Glomerular visceral epithelial cell (primary cell): ENCODE measurements at regions not wholly inside any gene's neighbourhood (a gene's known extent, or its start where the extent isn't known, plus 50 kb on each side); places are given as distances from the start of the nearest gene placed in this dataset.
A peak's percentile ranks its signal among the peaks of the same experiment; 100 is the strongest.
"Not testable (repeated sequence)": the region's sequence is repeated elsewhere in the genome, so short reads cannot be mapped to it uniquely, and the experiment has no call there.

Experiments used
- DNase-seq: peaks from one replicate; pipeline ENCODE4 v3.0.0-alpha.2; 2016; ENCODE audit errors: extremely low spot score

DNA sequence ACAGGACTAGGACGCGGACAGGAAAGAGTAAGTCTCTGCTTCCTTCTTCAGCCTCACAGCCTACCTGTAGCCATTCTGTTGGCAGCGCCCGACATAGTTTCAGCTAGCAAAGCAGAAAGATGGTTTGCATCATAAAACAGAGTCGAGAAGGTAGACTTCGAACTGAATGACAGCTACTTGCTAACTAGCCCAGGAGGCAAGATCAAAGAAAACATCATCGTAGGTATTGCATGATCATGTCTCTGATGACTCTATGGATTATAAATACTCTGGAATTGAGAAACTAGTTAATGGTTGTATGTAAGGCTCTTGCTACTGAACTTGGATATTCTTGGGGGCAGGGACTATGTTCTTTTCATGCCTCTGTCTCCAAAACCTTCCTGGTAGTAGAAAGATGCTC is 333.1 kb upstream of the KLF3 start:
- no peak for DNase-seq

DNA sequence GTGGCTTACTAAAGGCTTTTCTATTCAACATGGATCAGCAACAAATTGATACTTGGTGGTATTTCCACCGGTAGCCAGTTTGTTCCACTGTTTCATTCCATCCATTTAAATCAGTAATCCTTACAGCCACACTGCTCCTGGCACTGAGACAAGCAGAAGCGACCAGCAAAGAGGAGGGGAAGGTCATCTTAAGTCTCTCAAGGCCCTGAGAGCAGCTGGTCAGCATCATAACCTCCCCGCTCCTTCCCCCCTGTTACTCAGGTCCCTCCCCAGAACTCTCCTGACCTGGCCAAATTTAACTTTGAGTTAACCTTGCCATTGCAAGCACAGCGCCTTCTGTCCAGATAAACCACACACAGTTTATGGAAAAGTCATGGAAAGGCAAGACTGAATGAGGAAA is 331.3 kb upstream of the KLF3 start:
- no peak for DNase-seq

DNA sequence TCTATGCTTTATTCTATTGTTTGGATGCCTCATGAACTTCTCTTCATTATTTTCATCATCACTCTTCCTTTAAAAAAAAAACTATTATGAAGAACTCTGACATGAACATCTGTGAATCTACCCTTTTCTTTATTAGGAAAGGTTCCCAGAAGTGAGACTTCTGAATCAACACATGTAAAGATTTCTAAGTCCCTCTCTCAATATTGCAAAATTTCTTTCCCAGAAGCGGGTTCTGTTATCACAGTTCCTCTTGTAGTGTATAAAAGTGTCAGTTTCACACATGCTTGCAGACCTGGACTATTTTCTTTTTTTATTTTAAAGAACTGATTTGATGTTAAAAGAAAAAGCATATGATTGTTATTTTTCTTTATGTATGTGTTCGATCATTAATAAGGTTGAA is 330.8 kb upstream of the KLF3 start:
- no peak for DNase-seq

DNA sequence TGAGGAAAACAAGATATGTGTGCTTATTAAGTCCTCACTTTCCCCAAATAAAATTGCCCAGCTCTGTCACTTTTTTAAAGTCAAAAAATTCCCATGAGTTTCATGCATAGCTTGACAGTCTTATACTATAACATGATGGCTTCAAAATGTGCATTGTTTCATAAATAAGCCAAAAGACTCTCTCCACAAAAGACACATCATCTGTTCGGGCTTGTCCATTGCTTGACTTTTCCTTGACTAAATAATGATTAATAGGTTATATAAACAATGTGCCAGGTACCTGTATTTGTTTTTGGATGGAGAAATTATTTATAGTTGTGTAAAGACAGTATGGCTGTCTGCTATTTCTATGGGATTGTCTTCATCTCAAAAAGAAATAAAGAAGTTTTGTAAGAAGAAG is 329.2 kb upstream of the KLF3 start:
- no peak for DNase-seq

DNA sequence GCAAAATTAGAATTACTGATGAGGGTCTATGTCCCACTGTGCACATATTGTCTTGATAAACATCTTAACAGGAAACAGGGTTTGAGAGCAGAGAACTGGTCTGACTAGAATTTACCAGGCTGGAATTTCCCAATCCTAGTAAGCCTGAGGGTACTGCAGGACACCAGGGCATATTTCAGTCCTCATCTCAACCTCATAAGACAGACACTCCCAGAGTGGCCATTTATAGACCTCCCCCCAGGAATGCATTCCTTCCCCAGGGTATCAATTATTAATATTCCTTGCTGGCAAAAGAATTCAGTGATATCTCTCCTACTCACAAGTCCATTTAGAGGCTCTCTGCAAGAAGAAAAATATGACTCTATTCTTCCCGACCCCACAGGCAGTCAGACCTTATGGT is 325.1 kb upstream of the KLF3 start:
- not testable (repeated sequence) for DNase-seq

DNA sequence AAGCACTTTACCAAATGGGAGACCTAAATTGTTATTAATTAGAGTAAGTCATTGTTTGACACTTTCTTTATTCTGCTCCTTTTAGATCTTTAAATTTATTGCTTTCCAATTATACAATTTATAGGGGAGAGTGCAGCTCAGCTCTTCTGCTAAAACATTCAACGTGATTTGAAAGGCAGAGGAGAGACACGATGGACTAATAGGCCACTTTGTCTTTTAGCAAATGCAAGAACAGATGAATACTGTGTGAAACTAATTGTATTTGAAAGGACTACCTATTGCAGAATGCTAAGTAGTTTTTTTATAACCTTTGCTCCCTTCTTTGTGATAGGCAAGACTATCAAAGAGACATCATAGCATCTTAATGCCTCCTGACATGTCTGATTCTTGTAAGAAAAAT is 320.4 kb upstream of the KLF3 start:
- no peak for DNase-seq

DNA sequence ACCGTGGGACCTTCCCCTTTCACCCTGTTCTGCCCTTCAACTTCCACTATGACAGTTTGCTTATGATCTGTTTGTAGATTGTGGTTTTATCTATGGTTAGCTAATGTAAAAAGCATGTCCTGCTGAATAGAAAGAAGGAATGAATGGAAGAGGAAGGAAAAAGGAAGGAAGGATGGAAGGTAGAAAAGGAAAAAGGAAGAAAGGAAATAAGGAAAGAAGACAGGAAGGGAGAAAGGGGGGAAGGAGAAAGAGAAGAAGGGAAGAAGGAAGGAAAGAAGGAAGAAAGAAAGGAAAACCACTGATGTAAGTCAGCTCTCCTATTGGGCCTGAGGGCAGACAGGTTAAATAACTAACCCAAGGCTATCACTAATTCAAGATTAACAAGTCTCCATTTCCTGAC is 319.1 kb upstream of the KLF3 start:
- DNase-seq: no peak

DNA sequence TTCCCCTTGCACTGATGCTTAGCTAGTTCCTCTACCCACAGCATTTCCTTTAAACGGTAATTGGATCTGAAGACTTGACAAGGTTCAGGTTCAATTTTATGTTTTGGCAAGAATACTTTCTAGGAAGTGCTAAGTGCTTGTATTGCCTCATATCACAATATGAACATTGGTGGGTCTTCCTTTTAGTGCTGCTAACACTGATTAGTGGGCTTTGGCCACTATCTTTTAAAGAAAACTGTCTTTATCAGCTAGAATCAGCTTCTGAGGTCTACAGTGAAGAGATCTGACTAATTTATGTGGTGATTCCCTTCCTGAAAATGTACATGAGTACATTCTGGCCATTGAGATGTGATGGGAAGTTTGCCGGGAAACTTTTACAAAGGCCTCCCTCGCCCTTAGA is 316.7 kb upstream of the KLF3 start:
- no peak for DNase-seq

DNA sequence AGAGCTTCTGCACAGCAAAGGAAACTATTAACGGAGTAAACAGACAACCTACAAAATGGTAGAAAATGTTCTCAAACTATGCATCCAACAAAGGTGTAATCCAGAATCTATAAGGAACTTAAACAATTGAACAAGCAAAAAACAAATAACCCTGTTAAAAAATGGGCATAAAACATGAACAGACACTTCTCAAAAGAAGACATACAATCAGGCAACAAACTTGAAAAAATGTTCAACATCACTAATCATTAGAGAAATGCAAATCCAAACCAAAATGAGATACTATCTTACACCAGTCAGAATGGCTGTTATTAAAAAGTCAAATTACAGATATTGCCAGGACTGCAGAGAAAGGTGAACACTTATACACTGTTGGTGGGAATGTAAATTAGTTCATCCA is 309.6 kb upstream of the KLF3 start:
- no peak for DNase-seq

DNA sequence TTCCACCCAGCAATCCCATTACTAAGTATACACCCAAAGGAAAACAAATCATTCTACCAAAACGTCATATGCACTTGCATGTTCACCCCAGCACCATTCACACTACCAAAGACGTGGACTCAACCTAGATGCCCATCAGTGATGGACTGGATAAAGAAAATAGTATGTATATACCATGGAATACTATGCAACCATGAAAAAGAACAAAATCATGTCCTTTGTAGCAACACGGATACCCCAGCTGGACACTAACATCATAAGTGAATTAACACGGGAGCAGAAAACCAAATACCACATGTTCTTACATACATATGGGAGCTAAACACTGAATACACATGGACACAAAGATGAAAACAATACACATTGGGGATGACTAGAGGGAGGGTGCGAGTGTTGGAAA is 309.1 kb upstream of the KLF3 start:
- no peak for DNase-seq

DNA sequence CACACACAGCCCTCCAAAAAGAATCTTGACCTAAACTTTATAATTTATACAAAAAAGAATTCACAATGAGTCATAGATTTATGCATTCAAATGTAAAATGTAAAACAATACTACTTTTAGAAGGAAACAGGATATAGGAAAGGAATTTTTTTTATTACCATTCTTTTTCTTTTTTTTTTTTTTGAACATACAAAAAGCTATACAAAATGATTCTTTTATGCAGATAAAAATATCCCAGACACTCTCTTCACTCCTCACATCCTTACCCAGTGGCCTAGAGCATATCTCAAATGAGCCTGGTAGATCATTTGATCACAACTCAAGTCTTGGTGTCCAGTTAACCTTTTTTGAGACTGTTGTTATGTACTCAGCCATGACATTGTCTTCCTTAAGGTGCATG is 307.3 kb upstream of the KLF3 start:
- no peak for DNase-seq

DNA sequence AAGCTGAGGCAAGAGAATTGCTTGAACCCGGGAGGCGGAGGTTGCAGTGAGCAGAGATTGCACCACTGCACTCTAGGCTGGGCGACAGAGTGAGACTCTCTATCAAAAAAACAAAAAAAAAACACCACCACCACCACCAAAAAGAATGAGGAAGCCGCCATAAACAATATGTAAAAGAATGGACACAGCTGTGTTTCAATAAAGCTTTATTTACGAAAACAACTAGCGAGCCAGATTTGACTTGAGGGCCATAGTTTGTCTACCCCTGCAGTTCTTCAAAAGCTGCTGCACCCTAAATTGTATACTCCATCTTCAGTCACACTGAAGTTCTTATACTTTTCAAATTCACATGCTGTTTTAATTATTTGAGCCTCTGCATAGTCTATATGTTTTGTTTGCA is 306.5 kb upstream of the KLF3 start:
- DNase-seq: no peak

DNA sequence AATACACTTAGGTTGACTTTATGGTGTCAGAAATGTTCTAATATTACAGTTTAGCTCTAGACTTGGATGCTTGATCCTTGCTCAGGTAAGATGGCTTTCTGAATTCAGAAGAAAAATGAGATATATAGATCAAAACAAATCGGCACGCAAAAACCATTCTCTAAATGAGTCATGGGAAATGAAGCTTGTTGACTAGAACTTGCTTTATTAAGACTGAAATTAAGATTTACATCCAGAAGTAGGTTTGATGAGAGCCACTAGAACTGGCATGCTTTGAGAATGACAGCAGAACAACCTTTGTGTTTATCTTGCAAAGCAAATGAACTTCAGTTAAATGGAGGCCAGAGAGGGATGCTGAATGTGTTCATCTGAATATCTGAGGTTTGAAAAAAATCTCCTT is 304.9 kb upstream of the KLF3 start:
- DNase-seq: no peak

DNA sequence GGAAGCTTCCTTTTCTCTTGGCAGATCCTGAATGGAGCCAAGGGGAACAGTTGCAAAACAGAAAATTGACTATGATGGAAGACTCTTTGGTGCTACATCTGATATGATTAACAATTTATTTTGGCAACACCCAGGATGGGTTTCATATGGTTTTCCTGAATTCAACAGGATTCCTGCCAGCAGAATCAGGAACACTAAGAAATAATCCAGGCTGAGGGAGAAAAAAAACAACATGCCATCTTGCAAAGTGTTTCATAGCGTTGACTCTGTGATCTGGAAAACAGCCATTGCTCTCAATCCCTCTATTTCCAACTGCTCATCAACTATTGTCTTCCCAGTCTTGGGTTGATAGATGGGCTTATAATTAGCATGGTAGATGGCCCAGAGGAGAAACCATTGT is 303.8 kb upstream of the KLF3 start:
- DNase-seq: no peak

DNA sequence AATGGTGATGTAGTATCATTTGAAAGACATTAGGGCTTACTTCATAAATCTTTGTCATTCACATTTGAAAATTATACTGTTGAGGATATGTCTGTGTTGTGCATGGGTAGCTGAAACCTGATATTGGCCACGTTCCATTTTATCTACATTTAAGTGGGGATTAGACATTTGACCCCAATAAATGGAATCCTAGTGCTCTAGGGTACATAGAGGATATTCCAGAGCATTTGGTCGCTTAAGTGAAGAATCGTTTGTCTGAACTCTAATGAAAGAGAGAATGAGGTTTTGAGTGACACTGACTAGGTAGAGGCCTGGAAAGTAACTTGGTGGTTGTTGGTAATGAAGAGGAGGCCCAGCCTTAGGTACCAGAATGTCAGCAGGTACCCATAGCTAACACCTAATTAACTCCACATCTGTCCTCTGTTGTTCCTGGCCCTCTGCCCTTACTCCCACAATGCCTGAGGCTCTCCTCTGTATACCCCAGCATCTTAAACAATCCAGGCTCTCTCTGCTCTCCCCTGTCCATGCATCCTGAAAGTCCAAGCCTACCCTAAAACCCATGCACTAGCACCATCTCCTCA is 299.5 kb upstream of the KLF3 start:
- no peak for DNase-seq

DNA sequence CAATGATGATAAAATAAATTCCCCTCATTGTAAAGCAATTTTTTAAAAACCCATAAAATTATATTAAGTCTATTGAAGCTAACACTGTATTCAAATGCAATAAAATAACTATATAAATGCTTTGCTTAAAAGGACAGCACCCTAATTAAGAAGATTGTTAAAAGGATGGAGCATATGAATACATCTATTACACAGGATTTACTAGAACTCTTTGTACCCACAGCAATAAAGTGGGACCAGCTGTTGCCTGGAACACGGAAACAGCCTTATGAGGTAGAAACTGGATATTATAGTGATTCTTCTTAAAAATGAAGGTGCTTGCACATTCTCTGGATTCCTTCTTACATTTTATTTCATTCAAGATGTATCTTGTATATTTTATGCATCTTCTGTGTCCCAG is 298.7 kb upstream of the KLF3 start:
- no peak for DNase-seq

DNA sequence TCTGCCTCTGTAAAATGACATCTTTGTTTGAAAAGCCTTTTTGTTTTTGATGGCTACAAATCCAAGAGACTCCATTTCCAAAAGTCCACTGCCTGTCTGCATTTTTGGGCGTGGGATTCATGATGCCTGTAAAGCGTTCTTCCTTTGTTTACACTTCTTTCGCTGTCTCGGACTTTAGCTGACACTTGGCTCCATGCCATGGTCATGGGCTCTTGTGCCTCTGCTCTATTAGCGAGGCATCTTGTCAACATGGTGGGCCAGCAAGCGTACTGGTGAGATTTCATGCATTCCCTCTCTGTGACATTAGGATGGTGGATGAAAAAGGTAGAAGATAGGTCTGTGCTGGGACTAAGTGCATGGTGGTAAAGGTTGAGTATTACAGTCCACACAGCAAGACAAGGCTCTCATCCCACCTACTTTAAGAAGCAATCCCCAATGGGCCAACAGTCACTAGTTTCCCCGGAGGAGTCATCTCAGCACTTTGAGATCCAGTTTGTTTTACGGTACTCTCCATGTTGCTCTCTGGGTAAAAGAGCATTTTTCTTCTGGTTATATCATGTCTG is 298.2 kb upstream of the KLF3 start:
- no peak for DNase-seq

DNA sequence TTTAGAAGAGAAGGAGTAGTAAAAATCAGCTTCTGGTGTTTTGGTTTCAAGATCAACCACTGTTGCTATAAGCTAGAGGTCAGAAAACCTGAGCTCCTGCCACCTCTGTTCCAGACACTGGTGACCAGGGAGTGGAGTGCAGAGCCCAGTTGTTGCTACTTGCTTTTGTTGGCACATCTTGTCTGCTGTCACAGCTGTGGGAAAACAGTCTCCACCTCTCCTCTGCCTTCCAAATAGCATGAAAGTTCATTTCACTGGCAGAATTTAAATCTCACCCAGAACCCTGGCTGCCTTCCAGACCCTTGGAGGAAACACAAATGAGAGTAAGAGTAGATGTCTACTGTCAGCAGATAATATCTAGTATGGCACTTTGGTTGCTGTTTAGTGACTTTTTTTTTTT is 297.5 kb upstream of the KLF3 start:
- no peak for DNase-seq

DNA sequence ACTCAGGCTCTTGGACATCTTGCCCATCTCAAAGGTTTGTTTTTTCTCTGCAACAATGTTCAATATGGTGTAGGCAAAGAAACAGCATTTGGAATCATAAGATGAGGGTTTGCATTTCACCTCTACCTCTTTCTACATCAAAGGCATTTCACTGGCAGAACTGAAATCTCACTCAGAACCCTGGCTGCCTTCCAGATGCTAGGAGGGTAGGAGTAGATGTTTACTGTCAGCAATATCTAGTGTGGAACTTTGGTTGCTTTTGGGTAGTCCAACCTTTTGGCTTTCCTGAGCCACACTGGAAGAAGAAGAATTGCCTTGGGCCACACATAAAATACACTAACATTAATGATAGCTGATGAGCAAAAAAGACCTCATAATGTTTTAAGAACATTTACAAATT is 297.0 kb upstream of the KLF3 start:
- DNase-seq: no peak

DNA sequence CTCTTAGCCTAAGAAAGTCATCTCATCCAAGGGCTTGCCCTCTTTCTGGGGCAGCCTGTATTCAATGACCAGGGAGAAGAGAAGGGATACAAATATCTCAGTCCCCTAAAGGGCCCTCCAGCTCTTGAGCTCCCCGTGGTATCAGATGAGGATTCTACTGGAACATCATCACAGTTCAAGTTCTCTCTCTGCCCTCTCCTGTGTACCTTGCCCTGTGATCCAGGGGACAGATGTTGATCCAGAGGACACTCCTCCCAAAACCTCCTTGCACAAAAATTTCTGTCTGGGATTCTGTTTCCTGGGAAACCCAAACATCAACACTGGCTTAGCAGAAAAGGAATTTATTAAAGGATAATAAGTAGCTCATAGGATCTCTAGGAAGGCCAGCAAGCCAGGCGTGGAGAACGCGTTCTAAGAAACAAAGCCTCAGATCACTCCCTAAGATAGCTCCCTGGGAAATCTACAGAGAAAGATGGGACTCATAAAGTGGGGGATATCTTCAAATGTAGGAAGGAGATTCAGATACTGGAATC is 296.3 kb upstream of the KLF3 start:
- no peak for DNase-seq

DNA sequence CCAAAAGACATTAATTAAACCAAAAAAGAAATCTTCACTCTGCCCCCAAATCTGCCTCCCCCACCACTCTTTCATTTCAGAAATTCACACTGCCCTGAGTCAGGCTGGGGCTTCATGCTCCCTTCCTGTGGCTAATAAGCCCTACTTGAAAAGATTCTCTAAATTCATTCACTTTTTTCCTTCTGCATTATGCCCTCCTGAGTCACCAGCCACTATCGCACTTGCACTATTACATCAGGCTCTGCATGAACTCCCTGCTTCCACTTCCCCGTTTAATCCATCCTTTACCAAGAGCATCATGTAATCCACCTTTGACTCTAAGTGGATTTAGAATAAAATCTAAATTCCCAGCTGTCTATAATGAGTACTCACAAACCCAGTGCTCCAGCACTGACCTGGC is 295.4 kb upstream of the KLF3 start:
- peak; percentile 52 for DNase-seq

DNA sequence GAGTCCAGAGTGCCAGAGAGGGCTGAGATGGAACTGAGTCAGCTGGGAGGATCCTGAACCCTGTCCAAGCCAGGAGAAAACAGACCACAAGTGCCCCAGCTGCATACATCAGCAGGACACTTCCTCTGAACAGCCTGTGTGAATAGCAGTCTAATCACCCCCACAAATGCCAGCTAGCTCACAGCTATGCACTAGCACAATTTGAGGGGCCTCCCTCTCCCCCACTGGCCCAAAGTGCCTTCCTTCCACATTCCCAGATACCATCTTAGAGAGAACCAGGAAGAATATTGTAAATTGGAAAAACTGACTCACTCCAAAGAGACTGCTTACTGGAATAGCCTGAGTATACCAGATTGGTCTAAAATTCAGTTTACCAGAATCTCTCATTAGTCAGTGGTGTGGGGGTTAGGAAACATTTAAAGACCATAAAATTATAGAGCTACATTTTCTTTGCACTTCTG is 292.6 kb upstream of the KLF3 start:
- peak; percentile 43 for DNase-seq

DNA sequence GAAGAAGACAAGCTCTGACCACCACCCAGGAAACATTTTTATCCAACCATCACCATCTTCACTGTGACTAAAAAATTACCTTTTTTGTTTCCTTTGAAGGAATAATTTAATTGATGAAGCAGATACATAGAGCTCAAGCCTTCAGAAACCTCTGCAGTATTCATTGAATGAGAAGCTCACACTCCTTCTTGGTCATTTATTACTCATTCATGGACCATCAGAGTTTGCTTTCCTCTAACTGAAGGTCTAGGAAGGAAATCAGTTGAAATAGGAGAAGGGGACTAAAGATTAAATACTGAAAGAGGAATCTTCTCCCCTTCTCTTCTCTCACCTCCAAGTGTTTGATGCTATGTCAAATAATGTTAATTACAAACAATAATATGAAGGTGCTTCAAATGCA is 290.6 kb upstream of the KLF3 start:
- DNase-seq: no peak

DNA sequence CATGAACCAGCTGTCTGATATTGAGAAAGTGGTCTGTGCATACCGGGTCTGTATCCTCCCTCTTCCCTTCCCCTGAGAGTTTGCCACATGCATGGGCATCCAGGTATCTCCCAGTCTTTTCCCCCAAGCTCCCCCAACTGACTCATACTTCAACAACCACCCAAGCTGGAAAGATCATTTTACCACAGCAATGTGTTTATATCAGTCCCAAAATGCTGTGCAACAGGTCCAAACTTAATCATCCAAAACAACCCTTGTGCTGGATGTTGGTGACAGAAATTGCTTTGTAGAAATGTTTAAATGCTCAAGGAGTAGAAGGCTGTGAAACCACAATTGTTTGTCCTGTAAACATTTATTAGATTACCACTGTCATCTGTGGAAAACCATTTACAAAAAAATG is 286.8 kb upstream of the KLF3 start:
- no peak for DNase-seq
